Panc1 (cell line): ENCODE measurements at regions not wholly inside any gene's neighbourhood (a gene's known extent, or its start where the extent isn't known, plus 50 kb on each side); places are given as distances from the start of the nearest gene placed in this dataset.

Source experiments
- CTCF ChIP-seq: fragments of 450-650 bp; IDR thresholded peaks from 2 replicates; pipeline ENCODE4 v1.5.1; 2017; ENCODE audit warnings: mild to moderate bottlenecking
- POLR2AphosphoS5 ChIP-seq: IDR thresholded peaks from 2 replicates; pipeline ENCODE4 v1.6.1; 2012; ENCODE audit warnings: mild to moderate bottlenecking, low read depth, low read length, moderate library complexity

GRCh38 chr3:177557548-177557947 lies 360.3 kb upstream of the TBL1XR1 start:
- no peak for TF ChIP-seq CTCF
- no peak for TF ChIP-seq POLR2AphosphoS5
